ENCODE measurements at regions not wholly inside any gene's neighbourhood (a gene's known extent, or its start where the extent isn't known, plus 50 kb on each side); places are given as distances from the start of the nearest gene placed in this dataset.

GRCh38 chr1:188364927-188365449 lies 1536.2 kb downstream of the PLA2G4A start:
- DNase-seq: no peak

- no peak for DNase-seq
These were observed 1537.1 kb downstream of the PLA2G4A start for GRCh38 chr1:188365874-188366273.

- no peak for DNase-seq
These were observed 1538.9 kb downstream of the PLA2G4A start for GRCh38 chr1:188367661-188368060.

- no peak for DNase-seq
These were observed 1542.6 kb downstream of the PLA2G4A start for GRCh38 chr1:188371295-188371806.

GRCh38 chr1:188372821-188373220 lies 1544.1 kb downstream of the PLA2G4A start:
- no peak for DNase-seq

- no peak for DNase-seq
These were observed 1554.1 kb downstream of the PLA2G4A start for GRCh38 chr1:188382851-188383250.

- no peak for DNase-seq
These were observed 1557.4 kb downstream of the PLA2G4A start for GRCh38 chr1:188386161-188386560.

- no peak for DNase-seq
These were observed 1557.9 kb downstream of the PLA2G4A start for GRCh38 chr1:188386666-188387065.

GRCh38 chr1:188394677-188395076 lies 1565.9 kb downstream of the PLA2G4A start:
- no peak for DNase-seq

- no peak for DNase-seq
These were observed 1568.8 kb downstream of the PLA2G4A start for GRCh38 chr1:188397521-188397920.

GRCh38 chr1:188402986-188403385 lies 1574.2 kb downstream of the PLA2G4A start:
- no peak for DNase-seq

- no peak for DNase-seq
These were observed 1577.9 kb downstream of the PLA2G4A start for GRCh38 chr1:188406636-188407035.

- no peak for DNase-seq
These were observed 1591.4 kb downstream of the PLA2G4A start for GRCh38 chr1:188420177-188420576.

GRCh38 chr1:188423073-188423472 lies 1594.3 kb downstream of the PLA2G4A start:
- no peak for DNase-seq

GRCh38 chr1:188424176-188424575 lies 1595.4 kb downstream of the PLA2G4A start:
- DNase-seq: no peak

- no peak for DNase-seq
These were observed 1596.9 kb downstream of the PLA2G4A start for GRCh38 chr1:188425687-188426086.

- DNase-seq: no peak
These were observed 1597.8 kb downstream of the PLA2G4A start for GRCh38 chr1:188426561-188426960.

- no peak for DNase-seq
These were observed 1598.9 kb downstream of the PLA2G4A start for GRCh38 chr1:188427642-188428041.

- no peak for DNase-seq
These were observed 1600.6 kb downstream of the PLA2G4A start for GRCh38 chr1:188429386-188429785.

- no peak for DNase-seq
These were observed 1603.7 kb downstream of the PLA2G4A start for GRCh38 chr1:188432427-188432826.

GRCh38 chr1:188433425-188433824 lies 1604.7 kb downstream of the PLA2G4A start:
- no peak for DNase-seq

- no peak for DNase-seq
These were observed 1615.8 kb downstream of the PLA2G4A start for GRCh38 chr1:188444526-188444925.

- no peak for DNase-seq
These were observed 1634.1 kb downstream of the PLA2G4A start for GRCh38 chr1:188462837-188463236.

GRCh38 chr1:188463919-188464318 lies 1635.2 kb downstream of the PLA2G4A start:
- no peak for DNase-seq

GRCh38 chr1:188466539-188466938 lies 1637.8 kb downstream of the PLA2G4A start:
- no peak for DNase-seq

All from NCI-H1694 (cell line).